Ishikawa (cell line): ENCODE measurements at regions not wholly inside any gene's neighbourhood (a gene's known extent, or its start where the extent isn't known, plus 50 kb on each side); places are given as distances from the start of the nearest gene placed in this dataset.

Source experiments
- EP300 ChIP-seq: IDR thresholded peaks from 2 replicates; pipeline ENCODE4 v1.6.1; 2012; ENCODE audit warnings: borderline replicate concordance
- TCF12 ChIP-seq: IDR thresholded peaks from 2 replicates; pipeline ENCODE4 v1.6.1; 2012; ENCODE audit warnings: low read depth
- YY1 ChIP-seq: IDR thresholded peaks from 2 replicates; pipeline ENCODE4 v1.6.1; 2012; ENCODE audit warnings: low read depth

DNA sequence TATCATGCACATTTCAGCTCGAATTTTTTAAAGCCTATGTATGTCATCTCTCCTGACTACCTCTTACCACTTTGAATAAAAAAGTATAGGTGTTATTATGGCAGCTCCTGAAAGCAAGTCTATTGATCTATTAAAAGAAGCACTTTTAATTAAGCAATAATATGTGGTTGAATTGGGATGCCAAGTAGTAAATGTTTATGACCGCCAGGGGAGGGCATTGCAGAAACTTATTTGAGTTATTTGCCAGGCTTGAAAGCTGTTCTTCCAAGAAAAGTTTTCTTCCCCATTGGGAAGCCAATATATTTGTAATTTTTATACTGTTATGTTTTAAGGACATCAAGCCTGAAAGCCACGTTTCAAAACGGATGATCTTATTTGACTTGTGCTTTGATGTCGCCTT, 88.1 kb upstream of the SOX21 start:
- no peak for TF ChIP-seq YY1
- TF ChIP-seq TCF12, result no peak
- no peak for TF ChIP-seq EP300
